GM23248 (cell line): ENCODE measurements at regions not wholly inside any gene's neighbourhood (a gene's known extent, or its start where the extent isn't known, plus 50 kb on each side); places are given as distances from the start of the nearest gene placed in this dataset.
"Not testable (repeated sequence)": the region's sequence is repeated elsewhere in the genome, so short reads cannot be mapped to it uniquely, and the experiment has no call there.

Source experiments
- DNase-seq: peaks from one replicate; pipeline ENCODE4 v3.0.0-alpha.2; 2015
- H2AFZ ChIP-seq: fragments of 200-600 bp; sonication (generic); 2 replicates; pipeline ENCODE4 v1.6.1; 2016; ENCODE audit warnings: antibody characterized with exemption
- H3F3A ChIP-seq: fragments of 200-600 bp; sonication (generic); 2 replicates; pipeline ENCODE4 v1.6.1; 2016; ENCODE audit warnings: mild to moderate bottlenecking, antibody characterized with exemption, mixed run types; ENCODE audit not compliant: insufficient read depth
- H3K27ac ChIP-seq: fragments of 200-600 bp; sonication (generic); 2 replicates; pipeline ENCODE4 v1.5.1; 2016; ENCODE audit warnings: mild to moderate bottlenecking
- H3K27me3 ChIP-seq: fragments of 200-600 bp; sonication (generic); replicated peaks from 2 replicates; pipeline ENCODE4 v1.6.1; 2016; ENCODE audit warnings: mild to moderate bottlenecking; ENCODE audit not compliant: insufficient read depth
- H3K36me3 ChIP-seq: fragments of 200-600 bp; sonication (generic); 2 replicates; pipeline ENCODE4 v1.6.1; 2016; ENCODE audit warnings: low read depth, mild to moderate bottlenecking
- H3K4me1 ChIP-seq: fragments of 200-600 bp; sonication (generic); 2 replicates; pipeline ENCODE4 v1.6.1; 2016; ENCODE audit warnings: mild to moderate bottlenecking; ENCODE audit not compliant: insufficient read depth
- H3K4me2 ChIP-seq: fragments of 200-600 bp; sonication (generic); one replicate; pipeline ENCODE4 v1.6.1; 2016; ENCODE audit warnings: mild to moderate bottlenecking; ENCODE audit not compliant: unreplicated experiment
- H3K4me3 ChIP-seq: fragments of 200-600 bp; sonication (generic); 2 replicates; pipeline ENCODE4 v1.5.1; 2016; ENCODE audit warnings: mild to moderate bottlenecking
- H3K79me2 ChIP-seq: fragments of 200-600 bp; sonication (generic); 2 replicates; pipeline ENCODE4 v1.6.1; 2016; ENCODE audit warnings: mild to moderate bottlenecking; ENCODE audit not compliant: insufficient read depth
- H3K9ac ChIP-seq: fragments of 200-600 bp; sonication (generic); 2 replicates; pipeline ENCODE4 v1.6.1; 2016; ENCODE audit warnings: mild to moderate bottlenecking
- H3K9me2 ChIP-seq: fragments of 200-600 bp; sonication (generic); 2 replicates; pipeline ENCODE4 v1.6.1; 2016; ENCODE audit warnings: mixed run types, mild to moderate bottlenecking, moderate library complexity; ENCODE audit not compliant: insufficient read depth
- H3K9me3 ChIP-seq: fragments of 200-600 bp; sonication (generic); one replicate; pipeline ENCODE4 v1.6.1; 2017; ENCODE audit warnings: low read depth
- H4K20me1 ChIP-seq: fragments of 200-600 bp; sonication (generic); 2 replicates; pipeline ENCODE4 v1.6.0; 2016; ENCODE audit not compliant: insufficient read depth
- EZH2 ChIP-seq: fragments of 200-600 bp; sonication (generic); IDR thresholded peaks from 2 replicates; pipeline ENCODE4 v1.6.1; 2018; ENCODE audit warnings: antibody characterized with exemption, mild to moderate bottlenecking; ENCODE audit not compliant: insufficient read depth, poor library complexity, severe bottlenecking
- EZH2phosphoT487 ChIP-seq: fragments of 200-600 bp; sonication (generic); IDR thresholded peaks from 2 replicates; pipeline ENCODE4 v1.6.1; 2018; ENCODE audit warnings: antibody characterized with exemption, moderate library complexity, mild to moderate bottlenecking, low read depth; ENCODE audit not compliant: insufficient read depth
- WGBS, 2 experiments: methylation state at CpG; one replicate each; pipeline ENCODE4 v1.1.6; 2015 to 2017; ENCODE audit warnings: low lambda C conversion rate in 2 of 2, low coverage in 1 of 2; ENCODE audit errors: missing lambda C conversion rate in 2 of 2; 5-methylcytosine and 5-hydroxymethylcytosine counted together
- in situ Hi-C: fragments of 300-500 bp; cut with MboI; formaldehyde crosslinking; loops from 2 replicates; pipeline ENCODE4 v1.15.0; 2020

- Histone ChIP-seq H4K20me1 (no peaks in the 10 kb centered on the region), H3K4me1 (no peaks in the 10 kb centered on the region), H3K9me2 (no peaks in the 10 kb centered on the region), H3F3A (no peaks in the 10 kb centered on the region), H2AFZ (no peak overlapping the region), H3K79me2 (no peaks in the 10 kb centered on the region), H3K27ac (no peak overlapping the region), H3K9ac (no peak overlapping the region), H3K36me3 (no peaks in the 10 kb centered on the region), H3K9me3 (peaks cover 7% of the 10 kb centered on the region), H3K27me3 (no peaks in the 10 kb centered on the region), H3K4me2 (no peak overlapping the region), H3K4me3 (no peak overlapping the region)
- in situ Hi-C loops = no loop called here
- DNase-seq = peak; percentile 0
- WGBS, 2 experiments = 26 to 31% methylated on average over 3 of the region's 3 CpGs
- TF ChIP-seq EZH2 = no peak
- no peak for TF ChIP-seq EZH2phosphoT487
Measured at GRCh38 chr5:104016646-104017045, 454.1 kb upstream of the NUDT12 start.

GRCh38 chr5:104015765-104016164 lies 453.2 kb upstream of the NUDT12 start:
- Histone ChIP-seq H3K4me2 (no peak overlapping the region), H3K9me2 (no peaks in the 10 kb centered on the region), H3K27me3 (no peaks in the 10 kb centered on the region), H4K20me1 (no peaks in the 10 kb centered on the region), H3K79me2 (no peaks in the 10 kb centered on the region), H3K36me3 (no peaks in the 10 kb centered on the region), H3K27ac (no peak overlapping the region), H2AFZ (no peak overlapping the region), H3K4me3 (no peak overlapping the region), H3F3A (no peaks in the 10 kb centered on the region), H3K9ac (no peak overlapping the region), H3K9me3 (peaks cover 7% of the 10 kb centered on the region), H3K4me1 (no peaks in the 10 kb centered on the region)
- in situ Hi-C loops = no loop called here
- no peak for DNase-seq
- TF ChIP-seq EZH2 (no peak), EZH2phosphoT487 (no peak)
- 23 to 32% methylated on average over 2 of the region's 2 CpGs for WGBS, 2 experiments

GRCh38 chr5:104002783-104003182 lies 440.2 kb upstream of the NUDT12 start:
- DNase-seq, H3F3A ChIP-seq, H3K9me2 ChIP-seq, H3K36me3 ChIP-seq, H3K4me3 ChIP-seq, H4K20me1 ChIP-seq, H3K4me2 ChIP-seq, in situ Hi-C loops, H2AFZ ChIP-seq, H3K4me1 ChIP-seq, H3K9me3 ChIP-seq, H3K27ac ChIP-seq, H3K79me2 ChIP-seq, H3K9ac ChIP-seq, H3K27me3 ChIP-seq: not testable (repeated sequence)
- 31 to 32% methylated on average over 4 of the region's 4 CpGs for WGBS, 2 experiments

GRCh38 chr5:104001136-104001535 lies 438.5 kb upstream of the NUDT12 start:
- no peaks in the 10 kb centered on the region for H3K9me3 ChIP-seq
- H4K20me1 ChIP-seq = no peaks in the 10 kb centered on the region
- H3F3A ChIP-seq = no peaks in the 10 kb centered on the region
- no peaks in the 10 kb centered on the region for H3K36me3 ChIP-seq
- no peaks in the 10 kb centered on the region for H3K27me3 ChIP-seq
- 17 to 23% methylated on average over 2 of the region's 2 CpGs for WGBS, 2 experiments
- no peak overlapping the region for H3K4me3 ChIP-seq
- H3K4me2 ChIP-seq = no peak overlapping the region
- no peak overlapping the region for H3K9ac ChIP-seq
- no peaks in the 10 kb centered on the region for H3K9me2 ChIP-seq
- in situ Hi-C loops = no loop called here
- no peak for DNase-seq
- no peak for TF ChIP-seq EZH2phosphoT487
- TF ChIP-seq EZH2 = no peak
- no peak overlapping the region for H3K27ac ChIP-seq
- no peaks in the 10 kb centered on the region for H3K4me1 ChIP-seq
- no peak overlapping the region for H2AFZ ChIP-seq
- H3K79me2 ChIP-seq = no peaks in the 10 kb centered on the region

- H2AFZ ChIP-seq = no peak overlapping the region
- no peaks in the 10 kb centered on the region for H3F3A ChIP-seq
- no peaks in the 10 kb centered on the region for H3K4me1 ChIP-seq
- no peak overlapping the region for H3K9ac ChIP-seq
- no peaks in the 10 kb centered on the region for H3K9me3 ChIP-seq
- H3K4me3 ChIP-seq = no peak overlapping the region
- 24 to 29% methylated on average over 1 of the region's 1 CpG for WGBS, 2 experiments
- H3K27ac ChIP-seq = no peak overlapping the region
- no peaks in the 10 kb centered on the region for H3K9me2 ChIP-seq
- no peaks in the 10 kb centered on the region for H3K36me3 ChIP-seq
- H4K20me1 ChIP-seq = no peaks in the 10 kb centered on the region
- no peak overlapping the region for H3K4me2 ChIP-seq
- H3K79me2 ChIP-seq = no peaks in the 10 kb centered on the region
- in situ Hi-C loops = no loop called here
- H3K27me3 ChIP-seq = no peaks in the 10 kb centered on the region
- no peak for DNase-seq
- TF ChIP-seq EZH2phosphoT487 (no peak), EZH2 (no peak)
Measured at GRCh38 chr5:103993031-103993430, 430.4 kb upstream of the NUDT12 start.
